Activated T-helper 1 cell treated with anti-CD3 and anti-CD28 coated beads, Interleukin-12 subunit alpha, Interleukin-12 subunit beta, Interleukin-2, Interleukin-4 antibody, amounts not matched to agents 30 ng/mL and 10 ng/mL and 1 ng/mL, durations not matched to agents 14 hours and 24 hours and 36 hours (primary cell): ENCODE measurements at regions not wholly inside any gene's neighbourhood (a gene's known extent, or its start where the extent isn't known, plus 50 kb on each side); places are given as distances from the start of the nearest gene placed in this dataset.

Experiments used
- DNase-seq: peaks from one replicate; pipeline ENCODE4 v3.0.0; 2021; ENCODE audit warnings: low spot score
- H3K27ac Mint-ChIP-seq: one replicate; pipeline ENCODE4 v1.8.0; 2021; ENCODE audit warnings: mild to moderate bottlenecking, mixed read lengths
- H3K27me3 Mint-ChIP-seq: one replicate; pipeline ENCODE4 v1.8.0; 2022; ENCODE audit warnings: mild to moderate bottlenecking, moderate library complexity, mixed read lengths; ENCODE audit not compliant: insufficient read depth
- H3K36me3 Mint-ChIP-seq: one replicate; pipeline ENCODE4 v1.8.0; 2021; ENCODE audit warnings: low read depth, mixed read lengths
- H3K4me1 Mint-ChIP-seq: one replicate; pipeline ENCODE4 v1.8.0; 2021; ENCODE audit warnings: low read depth, mixed read lengths
- H3K4me3 Mint-ChIP-seq: one replicate; pipeline ENCODE4 v1.8.0; 2021; ENCODE audit warnings: mild to moderate bottlenecking, moderate library complexity, mixed read lengths
- H3K9me3 Mint-ChIP-seq: one replicate; pipeline ENCODE4 v1.8.0; 2021; ENCODE audit warnings: mixed read lengths
- intact Hi-C: fragments of 100-400 bp; cut with micrococcal nuclease; formaldehyde crosslinking; loops from one replicate; pipeline ENCODE4 v1.15.1; 2024

- Mint-ChIP-seq H3K36me3 (no peaks in the 10 kb centered on the region), H3K4me3 (no peak overlapping the region), H3K27me3 (no peaks in the 10 kb centered on the region), H3K27ac (no peak overlapping the region), H3K4me1 (peaks cover 17% of the 10 kb centered on the region), H3K9me3 (peaks cover 3% of the 10 kb centered on the region)
- intact Hi-C loops, result no loop called here
- DNase-seq, result no peak
These were observed 95.5 kb downstream of the CHST2 start for GRCh38 chr3:143215059-143215458.
